GM18508 (cell line): ENCODE measurements at regions not wholly inside any gene's neighbourhood (a gene's known extent, or its start where the extent isn't known, plus 50 kb on each side); places are given as distances from the start of the nearest gene placed in this dataset.

Experiments used
- ATAC-seq: cut with Tn5 transposase; IDR thresholded peaks from one replicate; pipeline ENCODE4 v1.9.1; 2021; ENCODE audit warnings: moderate number of reproducible peaks; ENCODE audit not compliant: insufficient read depth, unreplicated experiment

- no peak for ATAC-seq
These were observed 1080.7 kb downstream of the GRIK2 start for GRCh38 chr6:102474041-102474807.

- ATAC-seq: no peak
These were observed 1065.5 kb downstream of the GRIK2 start for GRCh38 chr6:102458990-102459389.

GRCh38 chr6:102438171-102438570, 1044.7 kb downstream of the GRIK2 start:
- ATAC-seq: no peak

GRCh38 chr6:102417368-102417998, 1024.0 kb downstream of the GRIK2 start:
- no peak for ATAC-seq

- ATAC-seq: no peak
These were observed 1022.4 kb downstream of the GRIK2 start for GRCh38 chr6:102415891-102416290.

GRCh38 chr6:102411796-102412195, 1018.3 kb downstream of the GRIK2 start:
- no peak for ATAC-seq

- no peak for ATAC-seq
These were observed 1014.6 kb downstream of the GRIK2 start for GRCh38 chr6:102407886-102408741.

- ATAC-seq: no peak
These were observed 1012.4 kb downstream of the GRIK2 start for GRCh38 chr6:102405860-102406259.

- no peak for ATAC-seq
These were observed 1009.3 kb downstream of the GRIK2 start for GRCh38 chr6:102402635-102403329.

GRCh38 chr6:102398788-102399390, 1005.4 kb downstream of the GRIK2 start:
- no peak for ATAC-seq

GRCh38 chr6:102390541-102390940, 997.0 kb downstream of the GRIK2 start:
- ATAC-seq: no peak

GRCh38 chr6:102389994-102390393, 996.5 kb downstream of the GRIK2 start:
- no peak for ATAC-seq

GRCh38 chr6:102387326-102388033, 994.0 kb downstream of the GRIK2 start:
- no peak for ATAC-seq

GRCh38 chr6:102381203-102381602, 987.7 kb downstream of the GRIK2 start:
- ATAC-seq: no peak

- ATAC-seq: no peak
These were observed 962.7 kb downstream of the GRIK2 start for GRCh38 chr6:102356170-102356569.

- no peak for ATAC-seq
These were observed 962.1 kb downstream of the GRIK2 start for GRCh38 chr6:102355578-102355977.

- ATAC-seq: no peak
These were observed 959.0 kb downstream of the GRIK2 start for GRCh38 chr6:102352552-102352951.

GRCh38 chr6:102344769-102345168, 951.3 kb downstream of the GRIK2 start:
- no peak for ATAC-seq

- ATAC-seq: no peak
These were observed 946.8 kb downstream of the GRIK2 start for GRCh38 chr6:102340311-102340710.
